ENCODE measurements at regions not wholly inside any gene's neighbourhood (a gene's known extent, or its start where the extent isn't known, plus 50 kb on each side); places are given as distances from the start of the nearest gene placed in this dataset.

DNA sequence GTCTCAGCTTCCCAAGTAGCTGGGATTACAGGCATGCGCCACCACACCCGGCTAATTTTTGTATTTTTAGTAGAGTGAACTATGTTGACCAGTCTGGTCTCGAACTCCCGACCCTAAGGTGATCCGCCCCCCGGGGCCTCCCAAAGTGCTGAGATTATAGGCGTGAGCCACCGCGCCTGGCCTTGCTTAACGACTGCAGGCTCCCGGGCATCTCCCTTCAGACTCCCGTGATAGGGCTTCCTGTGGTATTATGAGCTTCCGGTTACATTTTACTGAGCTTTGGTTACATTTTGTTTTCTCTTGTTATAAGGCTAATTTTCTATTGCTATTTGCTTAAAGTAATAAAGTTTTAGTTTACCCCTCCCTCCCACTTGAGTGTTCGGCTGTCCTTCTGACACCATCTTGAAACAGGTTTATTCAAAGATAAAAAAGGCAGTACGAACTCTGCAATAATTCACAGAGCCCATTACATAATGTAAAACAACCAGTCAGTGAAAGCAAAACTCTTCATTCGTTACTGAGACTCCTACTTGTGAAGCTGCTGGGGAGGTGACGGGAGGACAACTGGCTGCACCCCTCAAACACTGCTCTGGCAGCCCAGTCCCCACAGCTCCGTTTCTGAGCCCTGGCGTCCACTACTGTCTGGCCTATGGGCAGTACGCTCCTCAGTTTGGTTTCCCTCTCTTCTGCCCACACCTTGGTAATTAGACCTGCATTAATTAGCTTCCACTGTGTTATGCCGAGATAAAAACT, 795.7 kb upstream of the SLIT2 start:
- no peak for ATAC-seq
- Histone ChIP-seq H3K9me3 (no peaks in the 10 kb centered on the region), H3K27ac (no peak overlapping the region), H3K4me1 (no peaks in the 10 kb centered on the region), H3K4me3 (no peak overlapping the region), H3K36me3 (no peaks in the 10 kb centered on the region), H3K27me3 (no peaks in the 10 kb centered on the region)
- WGBS, 2 donors (ENCODE audit: low coverage in 1 of 2), result 82 to 91% methylated on average over 11 to 13 of the region's 21 CpGs
- TF ChIP-seq POLR2AphosphoS5 (IDR thresholded peaks at IDR 0.05), result no peak
- TF ChIP-seq POLR2A (IDR thresholded peaks at IDR 0.05), result no peak
- no peak for TF ChIP-seq EP300 (IDR thresholded peaks at IDR 0.05)
- TF ChIP-seq CTCF (IDR thresholded peaks at IDR 0.05), result no peak

DNA sequence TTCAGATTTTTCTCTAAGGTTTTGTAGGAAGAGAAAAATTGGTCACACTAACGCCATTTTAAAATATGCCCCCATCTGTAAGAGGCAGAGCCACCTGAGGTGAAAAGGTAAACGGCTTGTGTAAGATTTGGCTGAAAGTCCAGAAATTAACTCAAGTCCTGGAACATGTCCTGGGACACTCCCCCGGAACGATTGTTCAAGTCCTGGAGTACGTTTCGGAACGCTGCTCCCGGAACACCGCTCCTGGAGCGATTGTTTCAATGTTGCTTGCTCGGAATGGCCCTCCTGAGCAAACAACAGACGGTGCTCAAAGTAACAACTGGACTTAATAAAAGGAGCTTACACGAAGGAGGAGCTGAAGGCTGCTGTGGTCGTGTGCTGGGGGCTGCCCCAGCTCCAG, 796.5 kb upstream of the SLIT2 start:
- H3K27ac ChIP-seq, result no peak overlapping the region
- no peaks in the 10 kb centered on the region for H3K9me3 ChIP-seq
- H3K36me3 ChIP-seq, result no peaks in the 10 kb centered on the region
- H3K4me1 ChIP-seq, result no peaks in the 10 kb centered on the region
- no peaks in the 10 kb centered on the region for H3K27me3 ChIP-seq
- ATAC-seq, result no peak
- TF ChIP-seq EP300 (IDR thresholded peaks at IDR 0.05) (no peak), CTCF (IDR thresholded peaks at IDR 0.05) (no peak), POLR2A (IDR thresholded peaks at IDR 0.05) (no peak), POLR2AphosphoS5 (IDR thresholded peaks at IDR 0.05) (no peak)
- no peak overlapping the region for H3K4me3 ChIP-seq
- WGBS, 2 donors (ENCODE audit: low coverage in 1 of 2), result 89 to 93% methylated on average over 5 to 7 of the region's 14 CpGs

GRCh38 chr4:19438233-19438632, 813.5 kb upstream of the SLIT2 start:
- no peak overlapping the region for H3K27ac ChIP-seq

GRCh38 chr4:19437008-19437407, 814.7 kb upstream of the SLIT2 start:
- H3K4me1 ChIP-seq, result no peaks in the 10 kb centered on the region
- TF ChIP-seq POLR2AphosphoS5 (IDR thresholded peaks at IDR 0.05) (no peak), EP300 (IDR thresholded peaks at IDR 0.05) (no peak), CTCF (IDR thresholded peaks at IDR 0.05) (no peak)
- H3K4me3 ChIP-seq, result no peak overlapping the region
- H3K27me3 ChIP-seq, result no peaks in the 10 kb centered on the region
- no peak overlapping the region for H3K27ac ChIP-seq
- ATAC-seq, result no peak
- 71 to 86% methylated on average over 1 of the region's 2 CpGs for WGBS, 2 donors (ENCODE audit: low coverage in 1 of 2)
- H3K9me3 ChIP-seq, result peaks cover 0 to 7% (median 0%) of the 10 kb centered on the region in 3 donors
- no peaks in the 10 kb centered on the region for H3K36me3 ChIP-seq

More at GRCh38 chr4:19438233-19438632, 813.5 kb upstream of the SLIT2 start:
- no peak for ATAC-seq
- H3K27me3 ChIP-seq, result no peaks in the 10 kb centered on the region
- no peak overlapping the region for H3K4me3 ChIP-seq
- H3K9me3 ChIP-seq, result peaks cover 0 to 11% (median 0%) of the 10 kb centered on the region in 3 donors
- 89 to 92% methylated on average over 1 of the region's 1 CpG for WGBS, 2 donors (ENCODE audit: low coverage in 1 of 2)
- H3K4me1 ChIP-seq, result no peaks in the 10 kb centered on the region
- TF ChIP-seq POLR2A (IDR thresholded peaks at IDR 0.05) (no peak), POLR2AphosphoS5 (IDR thresholded peaks at IDR 0.05) (no peak), EP300 (IDR thresholded peaks at IDR 0.05) (no peak)
- H3K36me3 ChIP-seq, result no peaks in the 10 kb centered on the region

- no peak overlapping the region for H3K27ac ChIP-seq
- H3K9me3 ChIP-seq, result peaks cover 0 to 28% (median 0%) of the 10 kb centered on the region in 3 donors
- no peak for ATAC-seq
- no peak overlapping the region for H3K4me3 ChIP-seq
- H3K27me3 ChIP-seq, result no peaks in the 10 kb centered on the region
- 62 to 74% methylated on average over 4 of the region's 4 CpGs for WGBS, 2 donors (ENCODE audit: low coverage in 1 of 2)
- H3K4me1 ChIP-seq, result no peaks in the 10 kb centered on the region
- H3K36me3 ChIP-seq, result no peaks in the 10 kb centered on the region
- TF ChIP-seq POLR2AphosphoS5 (IDR thresholded peaks at IDR 0.05) (no peak), EP300 (IDR thresholded peaks at IDR 0.05) (no peak), CTCF (IDR thresholded peaks at IDR 0.05) (no peak), POLR2A (IDR thresholded peaks at IDR 0.05) (no peak)
Measured at GRCh38 chr4:19429684-19430083, 822.0 kb upstream of the SLIT2 start.
